GM10248 (cell line): ENCODE measurements at regions not wholly inside any gene's neighbourhood (a gene's known extent, or its start where the extent isn't known, plus 50 kb on each side); places are given as distances from the start of the nearest gene placed in this dataset.

Experiments
- CTCF ChIA-PET: fragments of 300-600 bp; sonication (Branson Sonifier 250); formaldehyde crosslinking; extraction: SDS; loops from one replicate; lab custom pipeline; 2021; ENCODE audit warnings: antibody characterized with exemption; lab: Yijun Ruan, JAX
- POLR2A ChIA-PET: fragments of 350-650 bp; sonication (Branson Sonifier 250); formaldehyde crosslinking; extraction: SDS; loops from one replicate; lab custom pipeline; 2020; ENCODE audit warnings: antibody characterized with exemption; lab: Yijun Ruan, JAX
- DNase-seq: peaks from one replicate; pipeline ENCODE4 v3.0.0; 2012; ENCODE audit errors: extremely low spot score
- TF ChIP-seq, protein P1 (sequence below): IDR thresholded peaks from 2 replicates; pipeline ENCODE4 v1.5.1; 2012; ENCODE audit warnings: mild to moderate bottlenecking, low read depth; ENCODE audit errors: extremely low read depth, missing control alignments, control extremely low read depth

DNA sequence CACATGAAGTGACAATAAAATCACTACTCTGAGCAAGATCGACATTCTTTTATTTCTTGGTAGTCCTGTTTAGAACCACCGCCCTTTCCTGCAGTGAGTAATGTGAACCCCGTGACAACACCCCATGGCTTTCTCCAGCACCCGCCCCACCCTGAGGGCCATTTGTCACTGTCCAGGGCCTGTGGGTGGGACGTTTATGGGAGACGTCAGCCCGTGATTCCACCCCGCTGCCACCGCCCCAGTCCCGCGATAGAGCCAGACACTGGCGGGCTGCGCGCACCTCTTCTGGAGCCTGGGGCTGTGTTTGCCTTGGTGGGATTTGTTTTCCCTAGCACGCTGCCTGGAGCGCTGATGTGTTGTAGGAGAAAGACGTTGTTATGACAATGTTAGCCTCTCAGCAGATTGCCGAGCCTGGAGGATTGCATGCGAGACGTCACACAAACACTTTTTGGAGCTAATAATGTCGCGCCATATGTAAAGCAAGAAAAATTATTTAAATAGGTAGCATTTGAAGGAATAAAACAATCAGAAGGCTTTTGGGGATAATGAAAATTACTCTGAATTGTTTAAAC lies 263.7 kb downstream of the TEX29 start:
- TF ChIP-seq, protein P1, sequence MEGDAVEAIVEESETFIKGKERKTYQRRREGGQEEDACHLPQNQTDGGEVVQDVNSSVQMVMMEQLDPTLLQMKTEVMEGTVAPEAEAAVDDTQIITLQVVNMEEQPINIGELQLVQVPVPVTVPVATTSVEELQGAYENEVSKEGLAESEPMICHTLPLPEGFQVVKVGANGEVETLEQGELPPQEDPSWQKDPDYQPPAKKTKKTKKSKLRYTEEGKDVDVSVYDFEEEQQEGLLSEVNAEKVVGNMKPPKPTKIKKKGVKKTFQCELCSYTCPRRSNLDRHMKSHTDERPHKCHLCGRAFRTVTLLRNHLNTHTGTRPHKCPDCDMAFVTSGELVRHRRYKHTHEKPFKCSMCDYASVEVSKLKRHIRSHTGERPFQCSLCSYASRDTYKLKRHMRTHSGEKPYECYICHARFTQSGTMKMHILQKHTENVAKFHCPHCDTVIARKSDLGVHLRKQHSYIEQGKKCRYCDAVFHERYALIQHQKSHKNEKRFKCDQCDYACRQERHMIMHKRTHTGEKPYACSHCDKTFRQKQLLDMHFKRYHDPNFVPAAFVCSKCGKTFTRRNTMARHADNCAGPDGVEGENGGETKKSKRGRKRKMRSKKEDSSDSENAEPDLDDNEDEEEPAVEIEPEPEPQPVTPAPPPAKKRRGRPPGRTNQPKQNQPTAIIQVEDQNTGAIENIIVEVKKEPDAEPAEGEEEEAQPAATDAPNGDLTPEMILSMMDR, result no peak
- ChIA-PET POLR2A (no interaction called here), CTCF (no interaction called here)

DNA sequence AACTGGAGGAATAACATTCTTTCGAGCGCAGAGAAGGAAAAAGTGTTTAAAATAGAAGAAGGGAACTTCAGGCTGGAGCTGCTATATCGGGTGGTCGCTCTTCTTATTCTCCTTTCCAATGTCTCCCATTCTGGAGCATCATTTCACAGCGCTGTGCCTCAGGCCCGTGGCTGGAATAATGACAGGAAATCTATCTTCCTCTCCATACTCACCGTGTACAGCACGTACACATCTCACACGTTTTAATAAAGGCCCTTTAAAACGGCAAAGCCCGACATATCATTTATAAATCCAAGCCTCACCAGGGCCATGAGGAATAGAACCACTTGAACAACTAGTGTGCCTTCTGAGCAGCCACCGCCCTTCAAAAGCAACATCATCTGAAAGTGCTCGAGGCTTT lies 264.4 kb downstream of the TEX29 start:
- ChIA-PET CTCF (interaction anchor here (1.1 kb wide), 1 partner anchor 433 kb away, joined by 3 read pairs; no protein-coding TSS in a partner anchor), POLR2A (no interaction called here)
- TF ChIP-seq, protein P1, result no peak
- DNase-seq, result no peak

More for the DNA sequence above, 263.7 kb downstream of the TEX29 start:
- DNase-seq, result no peak

DNA sequence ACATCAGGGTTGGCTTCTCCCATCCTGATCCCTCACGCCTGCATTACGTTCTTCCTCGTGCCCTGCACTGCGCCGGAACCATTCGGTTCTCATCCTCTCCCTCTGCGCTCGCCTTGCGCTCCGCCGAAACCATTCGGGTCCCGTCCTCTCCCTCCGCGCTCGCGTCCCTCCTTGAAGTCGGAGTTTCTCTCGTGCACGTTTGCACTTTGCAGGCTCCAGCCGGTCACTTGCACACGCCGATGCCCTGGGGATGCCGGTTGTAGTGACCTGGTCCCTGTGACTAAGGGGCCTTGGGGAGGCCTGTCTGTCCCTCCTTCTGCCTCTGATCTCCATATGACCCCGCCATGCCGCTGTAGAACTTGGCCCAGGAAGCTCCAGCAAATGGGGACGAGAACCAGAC lies 265.8 kb downstream of the TEX29 start:
- TF ChIP-seq, protein P1, result no peak
- POLR2A ChIA-PET, result no interaction called here

DNA sequence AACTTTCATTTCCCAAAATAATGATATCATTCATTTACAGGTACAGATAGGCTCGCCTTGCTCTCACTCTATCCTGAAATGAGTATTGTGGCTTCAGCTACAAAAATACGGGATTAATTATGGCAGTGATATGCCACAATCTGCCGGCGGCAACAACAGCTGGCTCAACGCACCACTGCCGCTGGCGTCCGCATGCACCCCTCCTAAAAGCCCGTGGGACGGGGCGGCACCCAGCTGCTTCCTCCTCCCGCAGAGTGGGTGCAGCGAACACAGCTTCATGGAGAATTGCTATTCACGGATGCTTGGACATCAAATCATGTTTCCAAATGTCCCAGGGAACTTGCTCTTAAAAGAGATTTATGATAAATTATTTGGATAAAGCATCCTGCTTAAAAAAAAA lies 266.8 kb downstream of the TEX29 start:
- no peak for DNase-seq
- ChIA-PET CTCF (no interaction called here), POLR2A (no interaction called here)

More for the DNA sequence above, 265.8 kb downstream of the TEX29 start:
- DNase-seq, result no peak
- CTCF ChIA-PET, result no interaction called here

DNA sequence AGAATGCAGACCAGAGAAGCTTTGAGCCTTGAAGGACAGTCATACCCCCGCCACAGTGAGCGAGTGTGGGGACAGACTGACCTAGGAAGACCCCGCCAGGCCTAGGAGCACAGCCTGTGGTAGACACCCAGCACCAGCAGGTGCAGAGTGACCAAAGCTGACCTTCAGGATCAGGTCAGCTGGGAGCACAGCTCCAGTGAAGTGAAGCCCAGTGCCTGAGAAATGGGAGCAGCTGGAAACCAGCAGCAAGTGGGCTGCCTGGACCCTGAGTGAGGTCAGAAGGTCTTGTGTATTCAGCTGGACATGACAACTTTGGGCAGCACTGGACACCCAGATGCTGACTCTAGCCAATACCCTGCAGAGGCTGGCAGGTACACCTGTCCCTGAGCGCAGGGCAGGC lies 268.9 kb downstream of the TEX29 start:
- no peak for DNase-seq
- ChIA-PET CTCF (no interaction called here), POLR2A (no interaction called here)
- TF ChIP-seq, protein P1, result no peak

More for the DNA sequence above, 266.8 kb downstream of the TEX29 start:
- TF ChIP-seq, protein P1, result no peak

DNA sequence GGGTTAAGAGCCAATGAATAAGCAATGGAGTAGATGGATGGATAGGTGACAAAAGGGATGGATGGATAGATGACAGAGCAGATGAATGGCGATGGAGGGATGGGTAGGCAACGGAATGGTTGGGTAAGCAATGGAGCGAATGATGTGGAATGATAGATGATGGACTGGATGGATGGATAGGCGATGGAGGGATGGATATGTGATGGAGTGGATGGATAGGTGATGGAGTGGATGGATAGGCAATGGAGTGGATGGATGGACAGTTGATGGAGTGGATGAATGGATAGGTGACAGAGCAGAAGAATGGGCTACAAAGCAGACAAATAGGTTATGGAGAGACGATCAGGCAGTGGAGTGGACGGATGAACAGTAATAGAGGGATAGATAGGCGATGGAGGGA lies 269.6 kb downstream of the TEX29 start:
- ChIA-PET POLR2A (no interaction called here), CTCF (no interaction called here)
- TF ChIP-seq, protein P1, result no peak
- DNase-seq, result no peak
